HG03378 (cell line): ENCODE measurements at regions not wholly inside any gene's neighbourhood (a gene's known extent, or its start where the extent isn't known, plus 50 kb on each side); places are given as distances from the start of the nearest gene placed in this dataset.
"Not testable (repeated sequence)": the region's sequence is repeated elsewhere in the genome, so short reads cannot be mapped to it uniquely, and the experiment has no call there.

Source experiments
- ATAC-seq: cut with Tn5 transposase; IDR thresholded peaks from one replicate; pipeline ENCODE4 v1.9.1; 2021; ENCODE audit warnings: mild to moderate bottlenecking, moderate library complexity; ENCODE audit not compliant: unreplicated experiment

GRCh38 chr2:191476901-191477300 is 201.0 kb upstream of the NABP1 start:
- ATAC-seq: no peak

GRCh38 chr2:191478799-191479679 is 198.9 kb upstream of the NABP1 start:
- ATAC-seq: no peak

GRCh38 chr2:191479680-191480023 is 198.3 kb upstream of the NABP1 start:
- peak; percentile 76 for ATAC-seq

GRCh38 chr2:191481305-191482070 is 196.4 kb upstream of the NABP1 start:
- ATAC-seq: no peak

- no peak for ATAC-seq
Observed at GRCh38 chr2:191483117-191483516, 194.8 kb upstream of the NABP1 start.

GRCh38 chr2:191486584-191487320 is 191.2 kb upstream of the NABP1 start:
- no peak for ATAC-seq

- no peak for ATAC-seq
Observed at GRCh38 chr2:191488135-191488534, 189.8 kb upstream of the NABP1 start.

- no peak for ATAC-seq
Observed at GRCh38 chr2:191489177-191489576, 188.8 kb upstream of the NABP1 start.

- ATAC-seq: no peak
Observed at GRCh38 chr2:191496838-191497237, 181.1 kb upstream of the NABP1 start.

GRCh38 chr2:191497822-191498221 is 180.1 kb upstream of the NABP1 start:
- ATAC-seq: no peak

- ATAC-seq: no peak
Observed at GRCh38 chr2:191499050-191499449, 178.9 kb upstream of the NABP1 start.

GRCh38 chr2:191499874-191500565 is 177.9 kb upstream of the NABP1 start:
- ATAC-seq: no peak

- no peak for ATAC-seq
Observed at GRCh38 chr2:191500566-191500883, 177.4 kb upstream of the NABP1 start.

- ATAC-seq: no peak
Observed at GRCh38 chr2:191500884-191501560, 176.9 kb upstream of the NABP1 start.

- ATAC-seq: no peak
Observed at GRCh38 chr2:191501561-191502168, 176.3 kb upstream of the NABP1 start.

GRCh38 chr2:191506515-191506914 is 171.4 kb upstream of the NABP1 start:
- no peak for ATAC-seq

- ATAC-seq: not testable (repeated sequence)
Observed at GRCh38 chr2:191507252-191507853, 170.6 kb upstream of the NABP1 start.

GRCh38 chr2:191508738-191509137 is 169.2 kb upstream of the NABP1 start:
- ATAC-seq: no peak

- no peak for ATAC-seq
Observed at GRCh38 chr2:191512216-191512835, 165.6 kb upstream of the NABP1 start.
